ENCODE measurements at regions not wholly inside any gene's neighbourhood (a gene's known extent, or its start where the extent isn't known, plus 50 kb on each side); places are given as distances from the start of the nearest gene placed in this dataset.

GRCh38 chr2:18922276-18922675, 332.9 kb upstream of the NT5C1B start:
- no peak for TF ChIP-seq POLR2AphosphoS5 (IDR thresholded peaks at IDR 0.05)
- TF ChIP-seq POLR2A (IDR thresholded peaks at IDR 0.05): no peak
- TF ChIP-seq CTCF (IDR thresholded peaks at IDR 0.05): no peak

Measured in gastroesophageal sphincter (tissue), 3 donors.